ENCODE measurements at regions not wholly inside any gene's neighbourhood (a gene's known extent, or its start where the extent isn't known, plus 50 kb on each side); places are given as distances from the start of the nearest gene placed in this dataset.

DNA sequence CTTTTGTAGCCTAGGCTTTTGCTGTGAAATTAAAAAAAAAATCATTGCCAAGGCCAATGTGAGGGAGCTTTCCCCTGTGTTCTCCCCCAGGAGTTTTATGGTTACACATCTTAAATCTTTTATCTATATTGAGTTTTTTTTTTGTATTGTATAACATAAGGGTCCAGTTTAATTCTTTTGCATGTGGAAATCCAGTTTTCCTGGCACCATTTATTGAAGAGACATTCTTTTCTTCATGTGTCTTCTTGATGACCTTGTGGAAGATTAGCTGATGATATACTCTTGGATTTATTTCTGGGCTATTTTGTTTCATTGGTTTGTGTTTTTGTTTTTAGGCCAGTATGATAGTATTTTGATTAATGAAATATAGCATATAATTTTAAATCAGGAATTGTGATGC lies 225.0 kb downstream of the ADAM29 start:
- no peak overlapping the region for H3K4me3 ChIP-seq
- H3K36me3 ChIP-seq (ENCODE audit: insufficient read depth, low read length), result no peaks in the 10 kb centered on the region
- H3K9ac ChIP-seq (ENCODE audit: insufficient read length), result no peak overlapping the region
- no peaks in the 10 kb centered on the region for H3K9me3 ChIP-seq (ENCODE audit: low read depth, low read length)
- no peak for DNase-seq (ENCODE audit: low read depth, low spot score)
- H3K27ac ChIP-seq, result no peak overlapping the region
- TF ChIP-seq EZH2 (IDR thresholded peaks at IDR 0.05), result no peak
- TF ChIP-seq FOXP2 (optimal IDR thresholded peaks at IDR 0.05; ENCODE audit: control extremely low read depth, extremely low read length, insufficient read depth), result no peak
- no peak for TF ChIP-seq POLR2AphosphoS5 (IDR thresholded peaks at IDR 0.05; ENCODE audit: borderline replicate concordance, low read depth, low read length)

- Histone ChIP-seq H3K9ac (ENCODE audit: insufficient read length) (no peak overlapping the region), H3K9me3 (ENCODE audit: low read depth, low read length) (no peaks in the 10 kb centered on the region), H3K36me3 (ENCODE audit: insufficient read depth, low read length) (no peaks in the 10 kb centered on the region), H3K27ac (no peak overlapping the region), H3K4me3 (no peak overlapping the region)
- no peak for DNase-seq (ENCODE audit: low read depth, low spot score)
- no peak for TF ChIP-seq FOXP2 (optimal IDR thresholded peaks at IDR 0.05; ENCODE audit: control extremely low read depth, extremely low read length, insufficient read depth)
- TF ChIP-seq POLR2AphosphoS5 (IDR thresholded peaks at IDR 0.05; ENCODE audit: borderline replicate concordance, low read depth, low read length), result no peak
- TF ChIP-seq EZH2 (IDR thresholded peaks at IDR 0.05), result no peak
Measured at GRCh38 chr4:175146799-175147198, 228.6 kb downstream of the ADAM29 start.

DNA sequence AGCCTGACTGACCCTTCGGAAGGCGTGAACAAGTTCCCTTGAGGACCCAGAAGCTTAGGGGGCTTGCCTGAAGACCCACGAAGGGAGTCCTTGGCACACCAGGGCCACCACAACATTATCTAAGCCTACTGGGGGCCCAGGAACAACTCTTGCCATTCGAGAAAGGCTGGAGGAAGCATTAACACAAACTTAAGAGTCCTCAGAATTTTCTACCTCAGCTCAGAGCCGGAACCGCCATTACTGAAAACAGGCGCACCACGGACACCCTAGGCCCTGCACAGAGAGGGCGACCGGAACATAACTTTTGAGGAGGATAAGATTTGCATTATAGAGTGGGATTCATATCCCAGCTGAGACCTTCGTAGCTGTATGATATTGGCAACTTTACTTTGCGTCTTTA lies 229.1 kb downstream of the ADAM29 start:
- H3K9me3 ChIP-seq (ENCODE audit: low read depth, low read length), result no peaks in the 10 kb centered on the region
- H3K9ac ChIP-seq (ENCODE audit: insufficient read length), result no peak overlapping the region
- TF ChIP-seq EZH2 (IDR thresholded peaks at IDR 0.05), result no peak
- TF ChIP-seq FOXP2 (optimal IDR thresholded peaks at IDR 0.05; ENCODE audit: control extremely low read depth, extremely low read length, insufficient read depth), result no peak
- no peak for TF ChIP-seq POLR2AphosphoS5 (IDR thresholded peaks at IDR 0.05; ENCODE audit: borderline replicate concordance, low read depth, low read length)

DNA sequence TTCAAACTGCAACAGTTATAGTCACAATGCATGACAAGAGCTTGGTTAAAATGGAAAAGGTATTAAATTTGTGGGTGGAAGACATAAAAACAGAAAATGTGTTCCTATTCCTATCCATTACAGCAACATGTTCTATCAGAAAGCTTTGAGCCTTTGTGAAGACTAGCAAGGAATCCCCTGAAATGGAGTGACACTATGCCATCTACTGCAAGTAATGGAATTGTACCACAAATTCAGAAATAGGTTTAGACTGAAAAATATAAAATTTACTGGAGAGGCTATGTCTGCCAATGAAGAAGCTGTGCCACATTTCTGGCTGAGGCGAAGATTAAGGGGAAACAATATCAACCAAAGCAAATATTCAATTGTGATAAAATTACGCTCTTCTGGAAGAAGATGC lies 247.9 kb downstream of the ADAM29 start:
- TF ChIP-seq EZH2 (IDR thresholded peaks at IDR 0.05), result no peak
- no peak for TF ChIP-seq FOXP2 (optimal IDR thresholded peaks at IDR 0.05; ENCODE audit: control extremely low read depth, extremely low read length, insufficient read depth)
- no peak for TF ChIP-seq POLR2AphosphoS5 (IDR thresholded peaks at IDR 0.05; ENCODE audit: borderline replicate concordance, low read depth, low read length)
- H3K27ac ChIP-seq, result no peak overlapping the region
- H3K9ac ChIP-seq (ENCODE audit: insufficient read length), result no peak overlapping the region
- H3K4me3 ChIP-seq, result no peak overlapping the region
- no peak for DNase-seq (ENCODE audit: low read depth, low spot score)
- H3K9me3 ChIP-seq (ENCODE audit: low read depth, low read length), result no peaks in the 10 kb centered on the region
- no peaks in the 10 kb centered on the region for H3K36me3 ChIP-seq (ENCODE audit: insufficient read depth, low read length)

More for the DNA sequence above, 229.1 kb downstream of the ADAM29 start:
- H3K27ac ChIP-seq, result no peak overlapping the region
- no peaks in the 10 kb centered on the region for H3K36me3 ChIP-seq (ENCODE audit: insufficient read depth, low read length)
- no peak overlapping the region for H3K4me3 ChIP-seq
- DNase-seq (ENCODE audit: low read depth, low spot score), result no peak

DNA sequence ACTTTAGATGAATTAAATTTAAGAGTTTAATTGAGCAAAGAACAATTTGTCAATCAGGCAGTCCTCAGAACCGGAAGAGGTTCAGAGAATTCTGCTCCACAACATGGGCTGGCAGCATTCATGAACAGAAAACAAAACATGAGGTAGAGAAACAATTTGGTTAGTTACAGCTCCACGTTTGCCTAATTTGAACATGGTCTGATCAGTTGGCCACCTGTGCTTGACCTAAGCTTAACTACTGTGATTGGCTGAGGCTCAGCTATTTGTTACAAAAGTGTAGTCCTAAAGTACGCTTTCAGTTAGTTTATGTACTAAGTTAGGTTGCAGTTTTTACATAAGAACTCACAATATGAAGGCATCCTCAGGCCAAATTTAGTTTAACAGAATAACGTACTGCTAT lies 258.6 kb downstream of the ADAM29 start:
- Histone ChIP-seq H3K9ac (ENCODE audit: insufficient read length) (no peak overlapping the region), H3K36me3 (ENCODE audit: insufficient read depth, low read length) (no peaks in the 10 kb centered on the region), H3K9me3 (ENCODE audit: low read depth, low read length) (no peaks in the 10 kb centered on the region), H3K4me3 (no peak overlapping the region), H3K27ac (no peak overlapping the region)
- no peak for TF ChIP-seq POLR2AphosphoS5 (IDR thresholded peaks at IDR 0.05; ENCODE audit: borderline replicate concordance, low read depth, low read length)
- no peak for TF ChIP-seq EZH2 (IDR thresholded peaks at IDR 0.05)
- no peak for TF ChIP-seq FOXP2 (optimal IDR thresholded peaks at IDR 0.05; ENCODE audit: control extremely low read depth, extremely low read length, insufficient read depth)
- DNase-seq (ENCODE audit: low read depth, low spot score), result no peak

DNA sequence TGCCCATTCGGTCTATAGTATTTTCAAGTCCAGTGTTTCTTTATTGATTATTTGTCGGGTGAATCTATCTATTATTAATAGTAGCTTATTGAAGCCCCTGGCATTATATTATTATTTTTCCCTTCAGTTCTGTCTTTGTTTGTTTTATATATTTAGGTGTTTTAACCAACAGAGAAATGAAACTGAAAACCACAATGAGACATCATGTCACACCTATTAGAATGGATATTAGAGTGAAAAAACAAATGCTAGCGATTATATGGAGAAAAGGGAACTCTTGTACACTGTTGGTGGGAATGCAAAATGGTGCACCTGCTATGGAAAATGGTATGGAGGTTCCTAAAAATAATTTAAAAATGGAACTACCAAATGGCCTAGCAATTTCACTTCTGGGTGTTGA lies 272.5 kb downstream of the ADAM29 start:
- DNase-seq (ENCODE audit: low read depth, low spot score), result no peak
- Histone ChIP-seq H3K9me3 (ENCODE audit: low read depth, low read length) (no peaks in the 10 kb centered on the region), H3K9ac (ENCODE audit: insufficient read length) (no peak overlapping the region), H3K4me3 (no peak overlapping the region), H3K36me3 (ENCODE audit: insufficient read depth, low read length) (no peaks in the 10 kb centered on the region), H3K27ac (no peak overlapping the region)
- TF ChIP-seq FOXP2 (optimal IDR thresholded peaks at IDR 0.05; ENCODE audit: control extremely low read depth, extremely low read length, insufficient read depth) (no peak), EZH2 (IDR thresholded peaks at IDR 0.05) (no peak), POLR2AphosphoS5 (IDR thresholded peaks at IDR 0.05; ENCODE audit: borderline replicate concordance, low read depth, low read length) (no peak)

- DNase-seq (ENCODE audit: low read depth, low spot score), result no peak
- Histone ChIP-seq H3K27ac (no peak overlapping the region), H3K36me3 (ENCODE audit: insufficient read depth, low read length) (no peaks in the 10 kb centered on the region), H3K9me3 (ENCODE audit: low read depth, low read length) (no peaks in the 10 kb centered on the region), H3K9ac (ENCODE audit: insufficient read length) (no peak overlapping the region), H3K4me3 (no peak overlapping the region)
- TF ChIP-seq POLR2AphosphoS5 (IDR thresholded peaks at IDR 0.05; ENCODE audit: borderline replicate concordance, low read depth, low read length) (no peak), EZH2 (IDR thresholded peaks at IDR 0.05) (no peak), FOXP2 (optimal IDR thresholded peaks at IDR 0.05; ENCODE audit: control extremely low read depth, extremely low read length, insufficient read depth) (no peak)
Measured at GRCh38 chr4:175198056-175198455, 279.9 kb downstream of the ADAM29 start.

GRCh38 chr4:175215208-175215607 lies 297.1 kb downstream of the ADAM29 start:
- no peak for DNase-seq (ENCODE audit: low read depth, low spot score)
- Histone ChIP-seq H3K27ac (no peak overlapping the region), H3K9me3 (ENCODE audit: low read depth, low read length) (no peaks in the 10 kb centered on the region), H3K9ac (ENCODE audit: insufficient read length) (no peak overlapping the region), H3K36me3 (ENCODE audit: insufficient read depth, low read length) (no peaks in the 10 kb centered on the region), H3K4me3 (no peak overlapping the region)
- TF ChIP-seq EZH2 (IDR thresholded peaks at IDR 0.05), result no peak
- no peak for TF ChIP-seq FOXP2 (optimal IDR thresholded peaks at IDR 0.05; ENCODE audit: control extremely low read depth, extremely low read length, insufficient read depth)
- TF ChIP-seq POLR2AphosphoS5 (IDR thresholded peaks at IDR 0.05; ENCODE audit: borderline replicate concordance, low read depth, low read length), result no peak

DNA sequence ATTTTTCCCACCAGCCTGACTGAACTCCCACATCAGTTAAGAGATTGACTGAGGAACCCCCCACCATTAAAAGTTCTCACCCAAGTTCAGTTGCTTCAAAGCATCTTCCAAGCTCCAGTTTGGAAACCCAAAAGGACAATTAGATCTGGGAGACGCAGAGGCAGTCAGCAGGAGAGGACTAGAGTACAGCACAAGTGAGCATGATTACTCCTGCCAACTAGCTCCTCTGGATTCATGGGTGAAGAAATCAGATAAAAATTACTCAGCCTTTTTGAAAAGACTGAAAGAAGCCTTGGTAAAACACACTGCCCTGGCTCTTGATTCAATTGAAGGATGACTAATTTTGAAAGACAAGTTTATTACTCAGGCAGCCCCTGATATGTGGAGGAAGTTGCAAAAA lies 297.5 kb downstream of the ADAM29 start:
- H3K4me3 ChIP-seq, result no peak overlapping the region

More for the DNA sequence above, 297.5 kb downstream of the ADAM29 start:
- Histone ChIP-seq H3K27ac (no peak overlapping the region), H3K9me3 (ENCODE audit: low read depth, low read length) (no peaks in the 10 kb centered on the region), H3K9ac (ENCODE audit: insufficient read length) (no peak overlapping the region), H3K36me3 (ENCODE audit: insufficient read depth, low read length) (no peaks in the 10 kb centered on the region)
- TF ChIP-seq POLR2AphosphoS5 (IDR thresholded peaks at IDR 0.05; ENCODE audit: borderline replicate concordance, low read depth, low read length) (no peak), FOXP2 (optimal IDR thresholded peaks at IDR 0.05; ENCODE audit: control extremely low read depth, extremely low read length, insufficient read depth) (no peak), EZH2 (IDR thresholded peaks at IDR 0.05) (no peak)
- DNase-seq (ENCODE audit: low read depth, low spot score), result no peak

Measured in SK-N-MC (cell line).